ENCODE measurements at regions not wholly inside any gene's neighbourhood (a gene's known extent, or its start where the extent isn't known, plus 50 kb on each side); places are given as distances from the start of the nearest gene placed in this dataset.
"Not testable (repeated sequence)": the region's sequence is repeated elsewhere in the genome, so short reads cannot be mapped to it uniquely, and the experiment has no call there.

DNA sequence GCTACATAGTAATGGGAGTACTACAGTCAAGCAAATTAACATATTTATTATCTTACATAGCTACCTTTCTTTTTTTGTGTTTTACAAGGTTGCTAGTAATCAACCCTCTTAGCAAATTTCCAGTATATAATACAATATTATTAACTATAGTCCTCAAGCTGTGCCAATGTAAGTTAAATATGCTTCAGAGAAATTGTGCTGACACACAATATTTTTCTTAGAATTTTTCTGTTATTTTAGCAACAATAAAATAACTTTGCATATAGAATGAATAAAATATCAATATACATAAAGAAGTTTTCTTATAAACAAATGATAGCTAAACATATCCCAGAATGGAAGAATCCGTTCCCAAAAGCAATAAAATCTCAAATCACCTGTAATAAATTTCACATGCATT, 1605.1 kb downstream of the REEP3 start:
- DNase-seq (ENCODE audit: low read depth, low spot score), result no peak

- no peak for DNase-seq (ENCODE audit: low read depth, low spot score)
These were observed 1607.1 kb downstream of the REEP3 start for GRCh38 chr10:65128277-65128676.

- DNase-seq (ENCODE audit: low read depth, low spot score), result no peak
These were observed 1609.1 kb downstream of the REEP3 start for GRCh38 chr10:65130162-65130758.

- no peak for DNase-seq (ENCODE audit: low read depth, low spot score)
These were observed 1612.5 kb downstream of the REEP3 start for GRCh38 chr10:65133652-65134051.

GRCh38 chr10:65135508-65135907, 1614.3 kb downstream of the REEP3 start:
- DNase-seq (ENCODE audit: low read depth, low spot score), result no peak

GRCh38 chr10:65142641-65143435, 1621.6 kb downstream of the REEP3 start:
- DNase-seq (ENCODE audit: low read depth, low spot score), result no peak

DNA sequence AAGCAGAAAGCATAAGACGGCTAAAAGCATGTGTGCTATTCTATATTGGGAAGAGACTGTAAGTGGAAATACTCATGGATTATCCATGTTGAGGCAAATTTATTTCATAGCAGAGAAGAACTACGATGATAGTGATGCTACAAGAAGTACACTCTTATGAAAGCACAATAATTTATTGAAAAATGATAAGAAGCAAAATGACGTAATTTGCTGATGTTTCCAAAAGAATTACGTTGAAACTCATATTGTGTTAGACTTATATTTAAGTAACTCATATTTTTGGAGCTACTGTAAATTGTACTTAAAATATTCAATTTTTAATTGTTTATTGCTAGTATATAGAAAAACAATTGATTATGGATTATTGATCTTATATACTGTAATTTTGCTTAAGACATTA, 1622.5 kb downstream of the REEP3 start:
- no peak for DNase-seq (ENCODE audit: low read depth, low spot score)

GRCh38 chr10:65149878-65150277, 1628.7 kb downstream of the REEP3 start:
- no peak for DNase-seq (ENCODE audit: low read depth, low spot score)

DNA sequence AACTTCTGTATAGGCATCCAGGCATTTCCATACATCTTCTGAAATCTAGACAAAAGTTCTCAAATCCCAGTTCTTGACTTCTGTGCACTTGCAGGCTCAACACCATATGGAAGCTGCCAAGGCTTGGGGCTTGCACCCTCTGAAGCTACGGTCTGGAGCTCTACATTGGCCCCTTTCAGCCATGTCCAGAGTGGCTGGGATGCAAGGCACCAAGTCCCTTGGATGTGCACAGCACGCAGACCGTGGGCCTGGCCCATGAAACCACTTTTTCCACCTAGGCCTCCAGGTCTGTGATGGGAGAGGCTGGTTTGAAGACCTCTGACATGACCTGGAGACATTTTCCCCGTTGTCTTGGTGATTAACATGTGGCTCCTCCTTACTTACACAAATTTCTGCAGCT, 1645.1 kb downstream of the REEP3 start:
- no peak for DNase-seq (ENCODE audit: low read depth, low spot score)

- no peak for DNase-seq (ENCODE audit: low read depth, low spot score)
These were observed 1651.0 kb downstream of the REEP3 start for GRCh38 chr10:65172249-65172648.

DNA sequence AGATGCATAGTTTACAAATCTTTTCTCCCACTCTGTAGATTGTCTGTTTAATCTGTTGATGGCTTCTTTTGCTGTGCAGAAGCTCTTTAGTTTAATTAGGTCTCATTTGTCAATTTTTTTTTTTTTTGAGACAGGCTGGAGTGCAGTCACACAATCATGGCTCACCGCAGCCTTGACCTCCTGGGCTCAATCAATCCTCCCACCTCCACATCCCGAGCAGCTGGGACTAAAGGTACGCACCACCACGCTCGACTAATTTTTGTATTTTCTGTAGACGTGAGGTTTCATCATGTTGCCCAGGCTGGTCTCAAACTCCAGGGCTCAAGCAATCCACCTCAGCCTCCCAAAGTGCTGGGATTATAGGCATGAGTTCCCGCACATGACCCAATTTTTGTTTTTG, 1655.8 kb downstream of the REEP3 start:
- DNase-seq (ENCODE audit: low read depth, low spot score), result no peak

DNA sequence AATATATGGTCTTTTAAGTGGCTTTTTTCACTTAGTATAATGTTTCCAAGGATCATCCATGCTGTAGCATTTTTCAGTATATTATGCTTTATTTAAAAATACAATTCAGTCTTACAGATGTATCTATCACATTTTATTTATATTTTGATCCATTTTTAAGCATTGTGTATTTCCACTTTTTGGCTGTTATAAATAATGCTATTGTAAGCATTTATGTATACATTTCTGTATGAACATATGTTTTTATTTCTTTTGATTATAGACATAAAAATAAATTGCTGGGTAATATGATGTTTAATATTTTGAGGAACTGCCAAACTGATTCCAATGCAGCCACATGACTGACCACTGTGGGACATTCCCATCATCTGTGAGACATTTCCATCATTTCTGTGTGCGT, 1662.0 kb downstream of the REEP3 start:
- no peak for DNase-seq (ENCODE audit: low read depth, low spot score)

- not testable (repeated sequence) for DNase-seq (ENCODE audit: low read depth, low spot score)
These were observed 1665.5 kb downstream of the REEP3 start for GRCh38 chr10:65186668-65187067.

DNA sequence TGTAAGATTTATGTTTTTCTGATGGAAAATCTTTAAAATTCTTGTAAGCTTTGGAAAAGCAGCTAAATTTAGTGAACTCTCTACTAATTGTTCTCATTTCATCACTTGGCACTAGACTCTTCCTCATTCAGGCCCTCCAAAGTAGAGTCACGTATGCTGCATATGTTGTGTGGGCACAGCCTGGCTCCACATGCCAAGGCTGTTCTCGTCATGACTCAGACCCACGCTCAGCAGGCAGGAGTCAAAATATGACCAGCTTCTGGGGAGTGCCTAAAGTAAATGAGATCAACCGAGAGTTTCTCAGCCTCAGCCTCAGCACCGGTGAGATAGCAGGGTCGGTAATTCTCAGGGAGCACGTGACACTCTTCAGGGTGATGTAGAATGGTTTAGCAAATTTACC, 1672.9 kb downstream of the REEP3 start:
- DNase-seq (ENCODE audit: low read depth, low spot score), result no peak

DNA sequence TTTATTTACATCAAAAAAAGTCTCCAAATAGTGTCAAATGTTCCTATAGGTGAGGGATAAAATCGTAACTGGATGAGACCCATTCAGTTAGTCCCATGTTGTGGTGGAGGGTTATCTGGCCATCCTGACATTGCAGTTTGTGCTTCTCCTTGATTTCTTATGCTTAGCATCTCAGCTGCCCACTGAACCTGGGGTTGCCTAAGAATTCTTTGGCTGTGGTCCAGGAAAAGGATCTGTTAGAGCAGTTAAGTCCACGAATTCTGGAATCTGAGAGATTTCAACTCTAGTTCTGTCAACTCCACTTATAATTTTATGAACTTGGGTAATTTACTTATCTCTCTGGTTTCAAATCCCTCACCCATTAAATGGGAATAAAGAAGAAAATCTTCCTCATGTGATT, 1673.4 kb downstream of the REEP3 start:
- no peak for DNase-seq (ENCODE audit: low read depth, low spot score)

DNA sequence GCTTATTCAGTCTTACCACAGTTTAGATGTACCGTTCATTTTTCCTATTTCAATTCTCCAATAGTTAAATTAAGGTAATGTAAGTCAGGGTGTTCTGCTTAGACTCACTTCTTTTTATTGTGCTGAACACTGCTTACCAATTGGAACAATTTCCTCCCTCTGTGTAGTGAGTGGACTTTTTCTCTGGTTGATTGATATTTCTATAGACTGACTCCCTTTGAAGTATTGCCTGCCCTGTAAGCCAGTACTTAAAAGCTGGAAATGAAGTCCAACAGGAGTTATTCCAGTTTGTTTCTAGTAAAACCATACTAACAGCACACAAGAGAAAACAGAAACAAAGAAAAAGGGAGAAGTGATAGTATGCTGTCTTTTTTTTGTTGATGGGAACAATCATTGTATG, 1674.9 kb downstream of the REEP3 start:
- DNase-seq (ENCODE audit: low read depth, low spot score), result no peak

GRCh38 chr10:65197935-65198334, 1676.7 kb downstream of the REEP3 start:
- DNase-seq (ENCODE audit: low read depth, low spot score), result no peak

GRCh38 chr10:65201491-65201890, 1680.3 kb downstream of the REEP3 start:
- DNase-seq (ENCODE audit: low read depth, low spot score), result no peak

DNA sequence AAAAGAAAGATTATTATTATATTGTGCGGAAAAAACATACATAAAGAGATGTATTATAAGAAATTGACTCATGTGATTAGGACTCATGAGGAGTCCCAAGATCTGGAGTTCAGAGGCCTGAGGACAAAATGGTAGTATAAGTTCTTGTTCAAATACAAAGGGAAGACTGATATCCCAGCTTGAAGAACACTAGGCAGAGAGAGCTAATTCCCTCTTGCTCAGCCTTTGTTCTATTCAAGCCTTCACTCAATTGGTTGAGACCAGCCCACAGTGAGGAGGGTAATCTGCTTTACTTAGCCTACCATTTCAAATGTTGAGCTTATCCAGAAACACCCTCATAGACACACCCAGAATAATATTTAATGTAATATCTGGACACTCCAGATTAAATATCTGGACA, 1683.8 kb downstream of the REEP3 start:
- no peak for DNase-seq (ENCODE audit: low read depth, low spot score)

DNA sequence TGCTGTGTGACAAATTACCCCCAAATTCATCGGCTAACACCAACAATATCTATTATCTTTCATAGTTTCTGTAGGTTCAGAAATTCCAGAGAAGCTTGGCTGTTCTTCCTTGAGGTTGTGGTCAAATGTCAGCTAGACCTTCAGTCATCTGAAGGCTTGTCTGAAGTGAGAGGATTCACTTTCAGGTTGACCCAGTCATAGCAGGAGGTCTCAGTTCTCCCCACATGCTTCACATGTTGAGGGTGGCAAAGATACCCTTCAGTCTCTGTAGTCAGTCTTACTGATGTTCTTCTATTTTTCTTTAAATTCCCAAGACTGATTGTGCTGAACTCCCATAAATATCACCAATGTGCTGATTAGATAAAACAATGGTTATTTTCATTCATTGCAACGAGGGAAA, 1692.0 kb downstream of the REEP3 start:
- DNase-seq (ENCODE audit: low read depth, low spot score), result no peak

DNA sequence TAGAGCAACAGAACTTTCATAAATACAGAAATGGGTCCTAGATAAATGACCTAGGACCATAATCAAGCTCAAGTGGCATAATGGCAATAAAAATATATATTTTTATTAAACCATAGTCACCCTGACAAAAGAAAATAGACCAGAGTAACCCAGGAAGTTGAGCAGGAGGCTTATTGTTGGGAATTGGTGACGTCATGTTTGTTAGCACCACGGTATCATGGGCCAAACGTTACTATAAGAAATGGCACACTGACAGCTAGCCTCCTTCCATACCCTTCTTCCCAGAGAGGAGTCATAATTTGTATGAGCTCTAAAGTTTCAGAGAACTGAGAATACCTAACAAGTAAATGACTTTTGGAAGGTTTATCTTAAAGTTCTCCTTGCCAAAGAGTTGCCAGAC, 1698.2 kb downstream of the REEP3 start:
- no peak for DNase-seq (ENCODE audit: low read depth, low spot score)

DNA sequence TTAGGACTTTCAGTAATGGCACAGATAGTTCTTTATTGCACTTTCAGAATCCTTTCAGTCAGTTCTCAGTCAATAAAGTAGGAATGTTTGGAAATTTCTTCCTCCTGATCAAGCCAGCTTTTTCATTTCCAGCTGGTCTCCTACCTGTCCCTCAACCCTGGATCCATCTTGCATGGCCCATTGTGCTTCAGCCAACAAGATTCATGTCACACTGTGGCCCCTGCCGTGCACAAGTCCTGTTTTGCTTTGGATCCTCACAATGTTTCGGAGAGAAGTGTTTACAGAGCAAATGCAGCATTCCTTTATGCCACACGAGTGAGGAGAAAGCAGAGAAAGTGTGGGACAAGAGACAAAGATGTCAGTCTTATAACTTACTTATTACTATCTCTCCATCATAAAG, 1694.7 kb upstream of the LRRTM3 start:
- DNase-seq (ENCODE audit: low read depth, low spot score), result no peak

DNA sequence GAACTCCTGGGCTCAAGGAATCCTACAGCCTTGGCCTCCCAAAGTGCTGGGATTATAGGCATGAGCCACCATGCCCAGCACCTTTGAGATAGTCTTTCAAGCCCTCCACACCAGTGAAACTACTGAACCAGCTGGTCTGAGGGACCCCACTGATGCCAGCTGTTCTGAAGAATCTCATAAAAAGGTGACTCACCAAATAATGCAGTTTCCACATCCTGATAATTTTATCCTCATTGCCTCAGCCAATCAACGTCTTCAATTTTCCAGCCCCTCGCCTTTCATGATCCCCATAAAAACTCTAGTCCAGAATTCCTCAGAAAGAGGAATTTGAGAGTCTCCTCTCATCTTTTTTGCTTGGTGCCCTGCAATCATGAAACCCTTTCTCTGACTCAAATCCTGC, 1691.6 kb upstream of the LRRTM3 start:
- DNase-seq (ENCODE audit: low read depth, low spot score), result no peak

- DNase-seq (ENCODE audit: low read depth, low spot score), result no peak
These were observed 1690.6 kb upstream of the LRRTM3 start for GRCh38 chr10:65235266-65235665.
